GM21381 (cell line): ENCODE measurements at regions not wholly inside any gene's neighbourhood (a gene's known extent, or its start where the extent isn't known, plus 50 kb on each side); places are given as distances from the start of the nearest gene placed in this dataset.
"Not testable (repeated sequence)": the region's sequence is repeated elsewhere in the genome, so short reads cannot be mapped to it uniquely, and the experiment has no call there.

ENCODE experiments used
- ATAC-seq: cut with Tn5 transposase; IDR thresholded peaks from one replicate; pipeline ENCODE4 v1.9.1; 2021; ENCODE audit warnings: mild to moderate bottlenecking, moderate library complexity; ENCODE audit not compliant: unreplicated experiment

DNA sequence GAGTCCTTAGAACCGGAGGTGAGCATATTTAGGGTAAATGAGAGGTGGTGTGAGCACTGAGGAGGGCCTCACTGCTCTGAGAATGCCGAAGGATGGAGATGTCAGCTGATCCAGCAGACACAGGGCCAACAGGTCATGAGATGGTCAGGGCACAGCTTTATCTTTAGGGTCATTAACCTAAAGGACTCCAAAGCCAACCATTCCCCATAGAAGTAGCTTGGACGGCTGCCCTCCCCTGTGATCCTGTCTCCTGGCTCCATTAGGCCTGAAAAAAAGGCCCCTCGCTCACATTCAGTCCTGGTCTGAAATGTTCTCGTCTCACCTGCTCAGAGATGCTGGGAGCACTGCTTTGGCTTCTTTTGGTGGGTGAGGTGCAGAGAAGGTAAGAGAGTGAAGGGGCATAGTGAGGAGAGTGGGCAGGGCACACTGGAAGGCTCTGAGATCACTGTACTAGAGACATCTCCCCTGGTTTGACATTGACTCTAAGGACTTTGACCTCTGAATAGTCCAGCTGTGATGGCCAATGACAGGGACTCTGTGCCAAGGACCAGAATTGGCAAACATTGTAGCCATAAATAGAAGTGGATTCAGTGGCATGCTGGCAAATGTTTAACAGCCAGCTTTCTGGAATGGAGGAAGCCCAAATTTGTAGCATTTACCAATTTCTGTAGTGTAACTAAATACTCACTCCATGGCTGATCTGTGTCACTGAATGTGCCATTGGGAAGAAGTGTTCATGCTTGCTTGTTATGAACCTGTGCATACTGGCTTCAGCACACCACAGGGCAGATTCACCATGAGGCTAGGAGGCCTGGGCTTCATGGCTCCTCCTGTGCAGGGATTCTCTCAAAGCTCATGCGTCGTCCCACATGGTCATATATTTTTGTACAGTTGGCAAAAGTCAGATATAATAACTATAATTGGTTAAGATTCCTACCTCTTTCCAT, 76.2 kb upstream of the MRPS22 start:
- ATAC-seq = no peak

DNA sequence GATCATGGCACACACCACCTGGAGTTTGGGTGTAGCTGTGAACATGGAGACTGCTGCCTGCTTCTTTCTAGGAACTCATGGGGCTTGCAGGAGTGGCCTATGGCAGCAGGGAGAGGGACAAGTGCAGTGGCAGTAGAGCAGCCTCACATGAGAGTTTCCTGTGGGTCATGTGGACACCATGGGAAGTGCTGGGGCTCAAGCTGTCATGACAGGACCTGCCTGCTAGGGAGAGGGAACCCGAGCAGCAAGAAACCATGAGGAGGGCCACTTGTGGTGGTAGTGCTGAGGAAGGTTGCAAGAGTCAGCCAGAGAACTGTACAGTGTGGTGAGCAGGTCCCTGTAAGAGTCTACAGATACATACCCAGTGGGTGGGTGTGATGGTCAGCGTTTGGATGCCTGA, 73.8 kb upstream of the MRPS22 start:
- ATAC-seq = no peak

GRCh38 chr3:139270652-139271051, 73.2 kb upstream of the MRPS22 start:
- ATAC-seq = not testable (repeated sequence)

- no peak for ATAC-seq
Observed at GRCh38 chr3:139280027-139280671, 63.7 kb upstream of the MRPS22 start.

DNA sequence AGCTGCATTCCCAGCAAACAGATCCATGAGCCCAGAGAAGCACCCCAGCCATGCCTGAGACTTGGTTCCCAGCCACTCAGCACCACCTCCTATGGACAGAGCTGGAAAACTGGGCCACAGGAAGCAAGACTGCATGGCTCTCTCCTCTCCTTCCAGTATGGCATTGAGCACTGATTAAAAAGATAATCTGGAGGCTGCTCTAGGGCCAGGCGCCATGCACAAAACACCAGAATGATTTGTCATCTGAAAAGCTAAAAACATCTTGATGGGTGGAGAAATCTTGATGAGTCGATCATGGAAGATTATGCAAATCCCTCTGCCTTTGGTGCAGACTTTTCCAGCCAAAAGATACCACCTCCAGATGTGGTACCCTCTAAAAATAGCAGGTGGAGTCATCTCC, 62.7 kb upstream of the MRPS22 start:
- ATAC-seq = no peak

GRCh38 chr3:139281522-139282196, 62.2 kb upstream of the MRPS22 start:
- no peak for ATAC-seq

DNA sequence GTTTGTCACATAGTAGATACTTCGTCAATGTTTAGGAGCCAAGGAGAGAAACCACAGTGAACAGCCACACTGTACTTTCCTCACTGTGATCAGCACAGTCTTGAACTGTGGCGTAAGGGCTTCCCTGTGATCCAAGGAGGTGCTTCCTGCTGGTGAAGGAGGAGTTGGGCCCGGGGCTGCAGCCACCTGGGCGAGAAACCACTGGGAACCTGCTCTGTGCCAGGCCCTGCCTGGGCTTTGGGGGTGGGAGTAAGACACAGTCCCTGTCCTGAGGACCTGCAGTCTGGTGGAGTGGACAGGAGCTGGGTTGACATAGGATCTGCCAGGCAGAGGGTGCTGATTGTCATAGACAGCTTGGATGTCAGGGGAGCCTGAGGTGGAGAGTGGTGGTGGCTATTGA, 60.5 kb upstream of the MRPS22 start:
- no peak for ATAC-seq

DNA sequence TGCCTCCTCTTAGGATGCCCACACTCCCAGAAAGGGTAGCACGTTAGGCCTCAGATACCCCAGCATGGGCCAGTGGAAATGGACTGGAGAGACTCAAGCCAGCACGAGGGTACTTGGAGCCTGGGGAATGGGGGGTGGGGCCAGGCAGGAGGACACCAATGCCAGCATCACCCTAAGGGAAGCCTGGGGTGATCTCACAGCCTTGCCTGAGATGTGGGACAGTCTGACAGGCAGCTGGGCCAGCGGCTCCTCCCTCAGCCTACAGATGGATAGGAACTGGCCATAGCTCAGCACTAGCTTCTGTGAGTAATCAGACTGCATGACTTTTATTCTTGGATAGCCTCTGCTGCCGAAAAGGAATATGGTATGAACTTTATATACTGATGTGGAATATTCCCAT, 59.6 kb upstream of the MRPS22 start:
- ATAC-seq = no peak

DNA sequence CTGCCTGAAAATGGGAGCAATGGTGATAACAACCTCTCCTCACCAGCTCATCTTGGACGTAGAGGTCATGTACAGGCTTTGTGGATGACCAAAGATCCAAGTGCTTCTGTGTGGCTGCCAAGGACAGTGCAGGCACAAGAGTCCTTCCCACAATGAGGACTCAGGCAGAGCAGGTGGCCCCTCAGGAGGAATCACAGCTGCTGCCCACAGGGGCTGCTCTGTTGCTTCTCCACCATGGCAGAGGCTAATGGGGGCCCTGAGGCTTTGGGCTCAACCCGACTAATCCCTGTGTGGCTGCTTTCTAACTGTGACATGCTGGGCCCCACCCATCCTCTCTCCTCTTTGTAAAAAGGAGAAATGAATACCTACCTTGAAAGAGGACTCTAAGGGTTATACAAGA, 58.1 kb upstream of the MRPS22 start:
- no peak for ATAC-seq

GRCh38 chr3:139286241-139286640, 57.6 kb upstream of the MRPS22 start:
- no peak for ATAC-seq

DNA sequence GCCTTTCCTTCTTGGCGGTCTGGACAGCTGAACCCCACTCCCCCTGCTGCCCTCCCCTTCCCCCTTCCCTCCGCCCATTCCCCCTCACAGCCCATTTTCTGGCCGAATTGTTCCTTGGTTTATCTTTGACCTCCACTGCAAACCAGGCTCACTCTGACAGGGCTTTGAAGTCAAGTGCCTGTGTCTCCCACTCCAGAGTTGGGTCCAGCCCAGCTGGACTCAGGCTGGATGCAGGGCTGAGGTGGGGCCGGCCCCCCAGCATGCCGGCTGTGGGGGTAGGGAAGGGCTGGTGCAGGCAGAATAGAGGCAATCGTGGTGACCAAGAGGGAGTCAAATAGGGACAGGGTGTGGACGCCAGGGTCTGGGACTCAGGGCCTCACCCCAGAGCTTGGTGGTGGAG, 57.0 kb upstream of the MRPS22 start:
- no peak for ATAC-seq

DNA sequence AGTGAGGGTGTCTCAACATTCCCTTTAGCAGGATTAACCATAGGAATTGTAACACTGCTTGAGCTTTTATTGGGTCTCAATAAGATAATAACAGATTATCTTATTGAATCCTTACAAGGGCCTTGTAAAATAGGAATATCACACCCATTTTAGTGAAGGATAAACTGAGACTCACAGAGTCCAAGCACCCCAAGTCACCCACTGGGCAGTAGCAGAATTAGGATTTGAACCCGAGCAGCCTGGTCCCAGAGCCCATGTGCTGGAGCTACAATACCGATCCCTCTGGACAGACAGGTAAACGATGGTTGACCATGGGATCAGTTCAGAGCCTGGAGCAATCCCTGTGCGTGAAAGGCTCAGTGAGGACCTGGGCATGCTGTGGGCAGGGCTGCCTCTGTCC, 56.3 kb upstream of the MRPS22 start:
- ATAC-seq = no peak

DNA sequence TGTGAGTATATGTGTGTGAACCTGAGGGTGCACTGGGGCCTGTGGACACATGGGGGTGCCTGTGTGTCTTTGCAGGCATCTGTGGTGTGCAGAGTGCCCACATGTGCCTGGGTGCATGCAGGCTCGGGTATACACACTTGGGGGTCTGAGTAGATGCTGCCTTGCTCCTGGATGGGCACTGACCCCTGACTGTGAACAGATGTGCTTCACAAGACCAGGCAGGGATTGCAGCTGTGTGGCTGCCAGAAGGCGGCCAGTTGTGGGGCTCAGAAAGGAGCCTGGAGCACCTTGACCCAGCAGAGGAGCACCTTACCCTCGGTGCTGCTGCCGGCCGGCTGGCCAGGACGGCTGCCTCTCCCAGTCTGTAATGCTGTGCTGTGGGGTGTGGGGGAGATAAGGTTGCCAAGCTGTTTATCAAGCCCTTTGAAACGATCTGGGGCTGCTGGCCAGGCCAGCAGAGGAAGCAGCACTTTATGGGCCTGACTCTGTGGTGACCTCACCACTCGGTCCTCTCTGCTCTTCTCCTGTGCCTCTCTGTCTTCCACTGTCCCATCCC, 55.5 kb upstream of the MRPS22 start:
- no peak for ATAC-seq

- no peak for ATAC-seq
Observed at GRCh38 chr3:139289860-139290524, 53.8 kb upstream of the MRPS22 start.

- ATAC-seq = no peak
Observed at GRCh38 chr3:139291276-139292051, 52.4 kb upstream of the MRPS22 start.

DNA sequence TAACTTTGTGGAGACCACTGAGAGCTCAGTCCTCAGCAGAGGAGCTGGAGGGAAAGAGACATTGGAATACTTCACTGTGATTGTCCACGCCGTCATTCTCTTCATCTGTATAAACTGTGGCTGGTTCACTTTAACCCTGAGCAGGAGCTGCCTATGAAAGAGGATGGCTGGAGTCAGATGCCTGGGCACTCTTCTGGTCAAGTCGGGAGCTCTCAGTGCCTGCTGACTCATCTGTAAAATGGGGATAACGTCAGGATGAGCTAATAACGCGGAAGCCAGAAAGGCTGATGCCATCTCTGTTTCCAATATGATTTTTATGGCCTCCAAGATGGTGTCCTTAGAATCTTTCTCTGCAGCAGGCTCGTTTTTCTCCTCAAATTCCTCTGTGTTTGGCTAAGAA, 51.6 kb upstream of the MRPS22 start:
- ATAC-seq = no peak

- no peak for ATAC-seq
Observed at GRCh38 chr3:139292711-139293664, 50.8 kb upstream of the MRPS22 start.

GRCh38 chr3:139293665-139294023, 50.2 kb upstream of the MRPS22 start:
- ATAC-seq = no peak
